CD14-positive monocyte (primary cell): ENCODE measurements at regions not wholly inside any gene's neighbourhood (a gene's known extent, or its start where the extent isn't known, plus 50 kb on each side); places are given as distances from the start of the nearest gene placed in this dataset.

ENCODE experiments used
- DNase-seq, 3 donors: peaks; one replicate each; pipeline ENCODE4 v3.0.0-alpha.2; 2011 to 2022
- H2AFZ ChIP-seq: 2 replicates; pipeline ENCODE4 v1.6.0; 2012; ENCODE audit warnings: mild to moderate bottlenecking, low read depth, low read length, inconsistent platforms; ENCODE audit not compliant: insufficient read depth, poor library complexity, severe bottlenecking
- H3K27ac ChIP-seq, 2 donors: 1 replicate in 1 of 2; 2 replicates in 1 of 2; pipeline ENCODE4 v1.5.1; 2012 to 2013; ENCODE audit warnings: low read length in 2 of 2, control low read depth in 1 of 2, inconsistent platforms in 1 of 2, low read depth in 1 of 2, mild to moderate bottlenecking in 1 of 2
- H3K27me3 ChIP-seq, 2 donors: one replicate each; pipeline versions ENCODE4 v1.6.0 to v1.6.1; 2011 to 2013; ENCODE audit warnings: low read length in 2 of 2; ENCODE audit not compliant: control insufficient read depth in 2 of 2, insufficient read depth in 2 of 2
- H3K36me3 ChIP-seq, 2 donors: replicated peaks in 1 of 2; 1 replicate in 1 of 2; 2 replicates in 1 of 2; pipeline versions ENCODE4 v1.5.1 to v1.6.1; 2012 to 2013; ENCODE audit warnings: low read length in 2 of 2, control low read depth in 1 of 2, inconsistent platforms in 1 of 2, mild to moderate bottlenecking in 1 of 2; ENCODE audit not compliant: insufficient read depth in 2 of 2, control insufficient read depth in 1 of 2
- H3K4me1 ChIP-seq, 2 donors: 1 replicate in 1 of 2; 2 replicates in 1 of 2; pipeline versions ENCODE4 v1.5.1 to v1.6.1; 2012 to 2013; ENCODE audit warnings: low read length in 2 of 2, control low read depth in 1 of 2, inconsistent platforms in 1 of 2, mild to moderate bottlenecking in 1 of 2, moderate library complexity in 1 of 2; ENCODE audit not compliant: insufficient read depth in 2 of 2, control insufficient read depth in 1 of 2
- H3K4me2 ChIP-seq: replicated peaks from 2 replicates; pipeline ENCODE3; 2012; ENCODE audit warnings: low read length, moderate library complexity, mild to moderate bottlenecking; ENCODE audit not compliant: poor library complexity, severe bottlenecking; ENCODE audit errors: extremely low read depth
- H3K4me3 ChIP-seq, 3 experiments: fragments of 200-600 bp in 1 of 3; sonication (generic) in 1 of 3; replicated peaks in 1 of 3; 1 replicate in 2 of 3; 2 replicates in 1 of 3; pipeline ENCODE4 v1.5.1; 2011 to 2013; ENCODE audit warnings: low read length in 3 of 3, mild to moderate bottlenecking in 3 of 3, control low read depth in 2 of 3, low read depth in 2 of 3, inconsistent platforms in 1 of 3, moderate library complexity in 1 of 3
- H3K79me2 ChIP-seq: 2 replicates; pipeline ENCODE4 v1.6.0; 2012; ENCODE audit warnings: mild to moderate bottlenecking, control low read depth, inconsistent platforms, low read length, moderate library complexity; ENCODE audit not compliant: insufficient read depth
- H3K9ac ChIP-seq: 2 replicates; pipeline ENCODE4 v1.6.0; 2017; ENCODE audit warnings: low read length, mild to moderate bottlenecking; ENCODE audit not compliant: insufficient read depth, poor library complexity, severe bottlenecking
- H3K9me3 ChIP-seq, 2 donors: replicated peaks in 1 of 2; 1 replicate in 1 of 2; 2 replicates in 1 of 2; pipeline versions ENCODE4 v1.5.1 to v1.6.1; 2012 to 2013; ENCODE audit warnings: low read length in 2 of 2, control low read depth in 1 of 2; ENCODE audit not compliant: control insufficient read depth in 1 of 2, insufficient read depth in 1 of 2
- H4K20me1 ChIP-seq: 2 replicates; pipeline ENCODE4 v1.6.0; 2012; ENCODE audit warnings: mild to moderate bottlenecking, low read length, control low read depth, moderate library complexity; ENCODE audit not compliant: insufficient read depth
- H3K27ac Mint-ChIP-seq, 7 donors: one replicate each; pipeline ENCODE4 v1.8.0; 2020; ENCODE audit warnings: mild to moderate bottlenecking in 7 of 7, mixed read lengths in 7 of 7, moderate library complexity in 6 of 7, inconsistent platforms in 2 of 7
- H3K27me3 Mint-ChIP-seq, 3 donors: one replicate each; pipeline ENCODE4 v1.8.0; 2021 to 2022; ENCODE audit warnings: low read depth in 3 of 3, mild to moderate bottlenecking in 3 of 3, mixed read lengths in 3 of 3, moderate library complexity in 3 of 3, inconsistent platforms in 1 of 3
- H3K36me3 Mint-ChIP-seq, 2 donors: one replicate each; pipeline ENCODE4 v1.8.0; 2020; ENCODE audit warnings: mixed read lengths in 2 of 2, inconsistent platforms in 1 of 2, mild to moderate bottlenecking in 1 of 2
- H3K4me1 Mint-ChIP-seq: one replicate; pipeline ENCODE4 v1.8.0; 2020; ENCODE audit warnings: mild to moderate bottlenecking, mixed read lengths
- H3K4me3 Mint-ChIP-seq, 2 donors: one replicate each; pipeline ENCODE4 v1.8.0; 2020; ENCODE audit warnings: mild to moderate bottlenecking in 2 of 2, mixed read lengths in 2 of 2, moderate library complexity in 1 of 2
- H3K9me3 Mint-ChIP-seq, 7 donors: one replicate each; pipeline ENCODE4 v1.8.0; 2020 to 2022; ENCODE audit warnings: mixed read lengths in 7 of 7, mild to moderate bottlenecking in 6 of 7, moderate library complexity in 6 of 7, inconsistent platforms in 2 of 7
- CTCF ChIP-seq: fragments of 200-600 bp; IDR thresholded peaks from one replicate; pipeline ENCODE4 v1.8.0; 2022; ENCODE audit warnings: antibody characterized with exemption, mild to moderate bottlenecking
- WGBS: methylation state at CpG from one replicate; pipeline ENCODE4 v1.1.5; 2013; ENCODE audit warnings: missing lambda C conversion rate; ENCODE audit not compliant: insufficient coverage; 5-methylcytosine and 5-hydroxymethylcytosine counted together
- intact Hi-C, 2 donors: fragments of 100-400 bp; cut with micrococcal nuclease; formaldehyde crosslinking; loops; one replicate each; pipeline versions ENCODE4 v1.15.0 to v1.15.1; 2023

GRCh38 chr12:70985850-70986249, 65.3 kb upstream of the PTPRR start:
- TF ChIP-seq CTCF, result no peak
- Mint-ChIP-seq H3K4me3 (no peak overlapping the region), H3K9me3 (peaks cover 0 to 3% (median 0%) of the 10 kb centered on the region in 7 donors), H3K4me1 (no peaks in the 10 kb centered on the region), H3K27me3 (peaks cover 0 to 2% (median 0%) of the 10 kb centered on the region in 3 donors), H3K27ac (no peak overlapping the region), H3K36me3 (no peaks in the 10 kb centered on the region)
- H3K9me3 ChIP-seq, result peaks cover 0 to 5% of the 10 kb centered on the region in 2 donors
- WGBS, result 67% methylated on average over 1 of the region's 1 CpG
- no peak for DNase-seq
- no peaks in the 10 kb centered on the region for H3K36me3 ChIP-seq
- H3K27ac ChIP-seq, result no peak overlapping the region
- H3K4me1 ChIP-seq, result no peaks in the 10 kb centered on the region
- H2AFZ ChIP-seq, result no peak overlapping the region
- H4K20me1 ChIP-seq, result no peaks in the 10 kb centered on the region
- no peak overlapping the region for H3K4me2 ChIP-seq
- intact Hi-C loops, result no loop called here
- no peak overlapping the region for H3K9ac ChIP-seq
- H3K4me3 ChIP-seq, result no peak overlapping the region
- no peaks in the 10 kb centered on the region for H3K27me3 ChIP-seq
- H3K79me2 ChIP-seq, result no peaks in the 10 kb centered on the region

- no peaks in the 10 kb centered on the region for H3K27me3 ChIP-seq
- intact Hi-C loops, result no loop called here
These were observed 63.2 kb upstream of the PTPRR start for GRCh38 chr12:70983692-70984091.

More at GRCh38 chr12:70983692-70984091, 63.2 kb upstream of the PTPRR start:
- DNase-seq, result no peak
- Mint-ChIP-seq H3K9me3 (peaks cover 0 to 3% (median 0%) of the 10 kb centered on the region in 7 donors), H3K27ac (no peak overlapping the region), H3K27me3 (peaks cover 0 to 4% (median 2%) of the 10 kb centered on the region in 3 donors), H3K36me3 (no peaks in the 10 kb centered on the region), H3K4me1 (no peaks in the 10 kb centered on the region), H3K4me3 (no peak overlapping the region)
- H3K4me1 ChIP-seq, result no peaks in the 10 kb centered on the region
- H3K79me2 ChIP-seq, result no peaks in the 10 kb centered on the region
- H3K4me3 ChIP-seq, result no peak overlapping the region
- no peak overlapping the region for H3K27ac ChIP-seq
- H2AFZ ChIP-seq, result no peak overlapping the region
- peaks cover 0 to 5% of the 10 kb centered on the region in 2 donors for H3K9me3 ChIP-seq
- H3K9ac ChIP-seq, result no peak overlapping the region
- no peaks in the 10 kb centered on the region for H3K36me3 ChIP-seq
- TF ChIP-seq CTCF, result no peak
- H3K4me2 ChIP-seq, result no peak overlapping the region
- 100% methylated on average over 2 of the region's 4 CpGs for WGBS
- no peaks in the 10 kb centered on the region for H4K20me1 ChIP-seq
